GM12872 (cell line): ENCODE measurements at regions not wholly inside any gene's neighbourhood (a gene's known extent, or its start where the extent isn't known, plus 50 kb on each side); places are given as distances from the start of the nearest gene placed in this dataset.

Experiments
- CTCF ChIP-seq: IDR thresholded peaks from 3 replicates; pipeline ENCODE4 v1.5.1; 2011; ENCODE audit warnings: low read depth, mild to moderate bottlenecking, low read length, moderate library complexity; ENCODE audit not compliant: insufficient read depth

GRCh38 chr4:104896660-104897645, 249.7 kb upstream of the TET2 start:
- TF ChIP-seq CTCF = no peak

- TF ChIP-seq CTCF = no peak
Measured at GRCh38 chr4:104899863-104900262, 246.8 kb upstream of the TET2 start.

DNA sequence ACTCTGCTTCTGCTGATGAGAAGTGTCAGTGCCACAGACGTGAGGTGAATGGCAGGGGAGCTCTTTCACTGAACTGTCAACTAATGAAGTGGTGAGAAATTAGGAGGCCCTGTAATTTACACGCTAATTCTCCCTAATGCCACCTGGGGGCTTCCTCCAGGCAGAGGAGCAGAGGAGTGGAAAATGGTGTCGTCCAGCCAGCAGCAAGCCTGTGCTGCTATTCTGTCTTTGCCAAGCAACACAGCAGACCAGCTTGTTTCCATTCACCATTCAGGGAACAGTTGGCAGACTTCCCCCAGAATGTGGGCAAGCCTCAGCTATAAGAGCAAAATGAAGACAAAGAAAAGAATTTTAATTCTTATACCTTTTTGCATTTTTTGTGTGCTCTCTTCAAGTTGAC, 245.2 kb upstream of the TET2 start:
- peak; percentile 36; the same call in 2 of the 3 replicates for TF ChIP-seq CTCF

DNA sequence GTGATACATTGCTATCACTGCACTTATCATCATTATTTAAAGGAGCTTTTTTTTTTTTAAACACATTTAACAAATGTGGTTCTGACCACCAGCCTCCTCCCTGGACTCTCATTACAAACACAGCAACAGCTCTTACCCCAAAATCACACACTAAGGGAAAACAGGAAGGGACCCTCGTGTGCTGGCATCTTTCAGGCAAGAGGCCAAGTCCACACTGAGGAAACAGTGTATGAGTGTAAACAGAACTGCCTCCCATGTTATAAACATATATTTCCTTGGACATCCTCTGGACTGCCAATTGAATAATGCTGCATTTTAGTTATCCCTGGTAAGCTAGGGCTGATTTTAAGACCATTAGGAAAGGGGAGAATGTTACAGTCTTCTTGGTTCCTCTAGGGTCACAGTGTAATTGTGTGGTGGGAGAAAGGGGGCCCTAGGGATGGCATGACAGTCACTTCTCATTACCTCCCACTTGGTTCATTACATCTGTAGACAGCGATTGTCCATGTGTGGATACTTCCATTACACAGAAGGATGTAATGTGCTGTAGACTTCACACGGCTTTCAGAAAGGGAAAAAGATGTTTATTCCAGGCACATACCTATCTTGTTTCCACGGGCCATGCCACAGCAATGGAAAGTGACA, 244.6 kb upstream of the TET2 start:
- TF ChIP-seq CTCF = no peak

GRCh38 chr4:104905065-104905464, 241.6 kb upstream of the TET2 start:
- TF ChIP-seq CTCF = no peak

- no peak for TF ChIP-seq CTCF
Measured at GRCh38 chr4:104905546-104905945, 241.1 kb upstream of the TET2 start.

- TF ChIP-seq CTCF = no peak
Measured at GRCh38 chr4:104906276-104906675, 240.4 kb upstream of the TET2 start.
